ENCODE measurements at regions not wholly inside any gene's neighbourhood (a gene's known extent, or its start where the extent isn't known, plus 50 kb on each side); places are given as distances from the start of the nearest gene placed in this dataset.

DNA sequence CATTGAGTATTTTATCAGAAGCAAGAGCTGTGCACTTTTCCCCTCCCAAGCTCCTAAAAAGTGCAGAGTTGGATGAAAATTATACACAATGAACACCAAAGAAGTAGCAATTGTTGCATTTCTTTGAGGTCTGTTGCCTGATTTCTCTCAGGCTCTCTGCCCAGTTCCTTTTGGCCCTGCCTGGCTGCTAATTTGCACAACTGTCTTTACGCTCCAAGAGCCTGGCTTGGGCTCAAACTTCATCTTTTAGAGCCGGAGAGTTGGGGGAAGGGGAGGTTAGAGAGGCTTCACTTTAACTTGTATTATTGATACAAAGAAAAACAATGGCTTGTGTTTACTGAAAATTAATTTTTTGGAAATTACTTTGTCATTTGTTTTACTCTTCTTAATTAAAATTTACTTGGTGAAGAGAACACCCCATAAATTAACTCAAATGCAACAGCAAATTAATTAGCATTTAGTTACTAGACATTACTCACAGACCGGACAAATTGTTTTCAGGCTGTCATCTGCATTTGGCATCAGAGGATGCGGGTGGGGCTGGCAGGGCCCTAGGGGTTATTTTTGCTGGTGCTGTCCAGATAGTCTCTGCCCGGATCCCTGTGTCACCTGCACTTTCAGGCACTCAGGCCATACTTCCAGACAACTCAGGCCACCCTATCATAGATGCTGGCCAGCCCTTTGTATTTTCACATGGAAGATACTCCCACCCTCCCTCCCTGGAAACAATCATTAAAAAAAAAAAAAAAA is 407.3 kb downstream of the NXPE2 start:
- Mint-ChIP-seq H3K9me3 (no peaks in the 10 kb centered on the region), H3K27me3 (no peaks in the 10 kb centered on the region), H3K36me3 (no peaks in the 10 kb centered on the region), H3K4me3 (no peak overlapping the region), H3K4me1 (ENCODE audit: low read depth in 2 of 2) (no peaks in the 10 kb centered on the region), H3K27ac (no peak overlapping the region)
- DNase-seq (ENCODE audit: low spot score) (no peak), ATAC-seq (no peak)

DNA sequence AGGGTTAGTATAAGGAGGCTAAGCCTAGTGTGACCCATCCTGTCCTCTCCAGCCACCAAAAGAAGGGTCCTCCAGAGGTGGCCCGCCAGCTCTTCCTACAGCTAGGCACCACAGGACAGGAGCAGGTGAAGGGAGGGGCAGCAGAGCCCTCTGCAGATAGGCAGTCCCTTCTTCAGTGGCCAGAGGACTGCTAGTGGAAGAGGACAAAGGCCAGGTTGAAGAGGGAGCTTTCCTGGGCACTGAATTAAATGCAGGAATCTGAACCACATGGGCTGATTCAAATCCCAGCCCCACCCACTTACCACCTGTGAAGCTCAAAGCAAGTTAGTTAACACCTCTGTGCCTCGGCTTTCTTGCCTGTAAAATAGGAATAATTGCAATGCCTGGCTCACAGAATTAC is 409.5 kb downstream of the NXPE2 start:
- Mint-ChIP-seq H3K4me1 (ENCODE audit: low read depth in 2 of 2) (no peaks in the 10 kb centered on the region), H3K4me3 (no peak overlapping the region), H3K27ac (no peak overlapping the region), H3K27me3 (no peaks in the 10 kb centered on the region), H3K36me3 (no peaks in the 10 kb centered on the region), H3K9me3 (peaks cover 3% of the 10 kb centered on the region)
- ATAC-seq (no peak), DNase-seq (ENCODE audit: low spot score) (no peak)

DNA sequence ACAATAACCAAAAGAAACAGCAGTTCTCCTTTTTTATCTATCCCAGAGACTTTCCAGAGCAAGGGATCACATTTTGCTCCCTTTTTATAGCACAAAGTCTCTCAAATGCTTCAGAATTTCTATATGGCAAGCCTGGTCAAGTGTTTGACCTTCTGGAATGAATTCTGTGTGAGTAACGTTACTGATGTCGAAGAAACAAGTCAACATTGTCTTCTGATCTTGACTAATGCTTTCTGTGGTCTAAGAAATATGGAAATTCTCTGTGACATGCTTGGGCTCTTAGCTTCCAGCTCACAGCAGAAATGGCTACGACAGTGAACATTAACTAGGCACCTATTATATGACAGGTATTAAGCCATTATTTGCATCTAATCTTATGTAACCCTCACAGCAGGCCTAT is 411.7 kb downstream of the CADM1 start:
- ATAC-seq (no peak), DNase-seq (ENCODE audit: low spot score) (no peak)
- Mint-ChIP-seq H3K4me3 (no peak overlapping the region), H3K9me3 (peaks cover 3% of the 10 kb centered on the region), H3K27ac (no peak overlapping the region), H3K4me1 (ENCODE audit: low read depth in 2 of 2) (no peaks in the 10 kb centered on the region), H3K27me3 (peaks cover 3 to 10% of the 10 kb centered on the region in 2 donors), H3K36me3 (no peaks in the 10 kb centered on the region)

DNA sequence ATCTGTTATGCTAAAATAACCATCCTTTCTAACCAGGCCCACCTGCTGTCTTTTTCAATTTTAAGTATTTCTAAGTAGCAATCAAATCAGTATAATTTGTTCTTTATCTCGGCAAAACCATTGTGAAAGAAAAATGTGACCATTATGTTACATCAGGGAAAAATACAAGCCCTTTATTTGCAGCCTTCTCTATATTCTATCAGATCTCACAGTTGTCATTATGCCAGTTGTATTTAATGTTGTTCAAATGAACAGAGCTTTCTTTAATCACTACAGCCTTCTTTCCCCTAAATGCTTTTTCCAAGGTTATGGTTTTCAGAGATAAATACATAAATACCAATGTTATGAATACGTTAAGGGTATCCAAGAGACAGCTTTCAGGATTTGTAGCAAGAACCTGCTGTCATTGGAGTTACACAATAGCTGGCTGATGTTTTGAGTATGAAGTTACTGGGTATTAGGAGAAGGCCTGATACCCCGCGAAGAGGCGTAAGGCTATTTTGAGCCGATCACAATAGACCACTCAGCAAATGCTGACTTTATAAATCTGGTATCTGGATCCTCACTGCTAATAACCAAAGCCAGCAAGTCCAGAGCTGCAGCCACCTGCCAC is 406.3 kb downstream of the CADM1 start:
- peaks cover 3 to 10% of the 10 kb centered on the region in 2 donors for H3K27me3 Mint-ChIP-seq
- H3K27ac Mint-ChIP-seq: no peak overlapping the region
- H3K4me3 Mint-ChIP-seq: no peak overlapping the region
- ATAC-seq (no peak), DNase-seq (ENCODE audit: low spot score) (no peak)
- H3K4me1 Mint-ChIP-seq (ENCODE audit: low read depth in 2 of 2): no peaks in the 10 kb centered on the region
- H3K9me3 Mint-ChIP-seq: no peaks in the 10 kb centered on the region
- no peaks in the 10 kb centered on the region for H3K36me3 Mint-ChIP-seq

DNA sequence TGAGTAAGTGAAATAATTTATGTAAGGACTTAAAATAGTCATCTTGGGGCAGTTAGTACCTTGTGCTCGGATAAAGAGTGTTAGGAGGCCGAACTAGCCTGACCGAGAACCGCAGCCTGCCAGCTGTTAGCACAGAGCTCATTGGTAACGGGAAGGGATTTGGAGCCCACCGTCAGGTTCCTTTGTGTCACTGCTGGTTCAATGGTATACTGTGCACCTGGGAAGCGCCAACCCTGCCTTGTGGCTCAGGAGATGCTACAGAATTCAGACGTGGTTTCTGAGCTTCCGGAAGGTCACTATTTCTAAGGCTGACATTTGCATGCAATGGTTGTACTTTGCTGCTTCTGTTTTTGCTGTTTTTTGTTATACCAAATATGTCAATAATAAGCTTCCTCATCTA is 403.5 kb downstream of the CADM1 start:
- Mint-ChIP-seq H3K4me1 (ENCODE audit: low read depth in 2 of 2) (no peaks in the 10 kb centered on the region), H3K4me3 (no peak overlapping the region), H3K36me3 (no peaks in the 10 kb centered on the region), H3K9me3 (no peaks in the 10 kb centered on the region), H3K27me3 (no peaks in the 10 kb centered on the region), H3K27ac (no peak overlapping the region)
- ATAC-seq (no peak), DNase-seq (ENCODE audit: low spot score) (no peak)

DNA sequence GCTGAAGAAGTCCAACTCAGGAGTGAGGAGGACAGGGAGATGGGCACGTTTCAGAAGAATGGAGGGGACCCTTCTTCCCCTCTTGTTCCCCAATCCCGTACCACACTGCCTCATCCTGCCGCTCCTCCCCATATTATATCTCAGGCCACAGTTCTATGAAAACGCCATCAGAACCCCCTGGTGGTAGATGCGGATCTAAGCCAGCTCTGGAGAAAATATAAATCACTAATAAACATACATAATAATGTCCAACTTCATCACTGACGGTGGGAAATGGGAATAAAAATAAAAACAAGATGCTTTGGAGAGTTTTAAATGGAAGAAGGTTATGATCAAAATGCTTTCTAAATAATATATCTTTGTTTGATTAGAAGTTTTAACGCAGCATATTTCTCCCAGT is 400.3 kb downstream of the CADM1 start:
- Mint-ChIP-seq H3K4me3 (no peak overlapping the region), H3K27ac (no peak overlapping the region), H3K27me3 (peaks cover 4 to 11% of the 10 kb centered on the region in 2 donors), H3K36me3 (no peaks in the 10 kb centered on the region), H3K4me1 (ENCODE audit: low read depth in 2 of 2) (no peaks in the 10 kb centered on the region), H3K9me3 (no peaks in the 10 kb centered on the region)
- ATAC-seq: no peak
- DNase-seq (ENCODE audit: low spot score): no peak

DNA sequence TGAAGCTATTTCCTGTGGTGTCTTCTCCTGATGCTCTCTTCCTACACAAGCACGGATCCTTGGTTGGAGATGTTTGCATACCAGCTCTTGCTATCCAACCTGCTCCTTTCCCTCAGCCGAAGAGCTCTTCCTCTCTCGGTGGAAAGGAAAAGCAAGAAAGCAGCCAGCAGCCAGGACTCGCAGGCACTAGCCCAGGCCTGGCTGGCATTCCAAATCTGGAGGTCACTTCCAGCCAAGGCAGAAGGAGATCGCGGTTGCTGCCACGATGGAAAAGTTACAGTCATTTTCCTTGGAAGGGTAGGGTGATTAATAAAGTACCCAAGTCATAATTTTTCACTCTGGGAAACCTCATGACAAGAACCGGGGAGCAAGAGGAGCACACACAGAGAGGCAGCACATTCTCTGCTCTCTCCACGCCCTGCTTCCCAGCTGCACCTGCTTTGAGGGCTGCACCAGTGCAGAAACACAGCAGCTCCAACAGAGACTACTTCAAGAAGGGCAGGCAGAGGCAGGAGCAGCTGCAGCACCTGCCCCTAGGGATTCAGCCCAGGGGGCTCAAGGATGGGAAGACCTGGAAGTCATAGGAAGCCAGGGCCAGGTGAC is 399.3 kb downstream of the CADM1 start:
- Mint-ChIP-seq H3K36me3 (no peaks in the 10 kb centered on the region), H3K4me3 (no peak overlapping the region), H3K27me3 (peaks cover 4 to 11% of the 10 kb centered on the region in 2 donors), H3K4me1 (ENCODE audit: low read depth in 2 of 2) (no peaks in the 10 kb centered on the region), H3K9me3 (no peaks in the 10 kb centered on the region), H3K27ac (no peak overlapping the region)
- DNase-seq (ENCODE audit: low spot score): no peak
- no peak for ATAC-seq

DNA sequence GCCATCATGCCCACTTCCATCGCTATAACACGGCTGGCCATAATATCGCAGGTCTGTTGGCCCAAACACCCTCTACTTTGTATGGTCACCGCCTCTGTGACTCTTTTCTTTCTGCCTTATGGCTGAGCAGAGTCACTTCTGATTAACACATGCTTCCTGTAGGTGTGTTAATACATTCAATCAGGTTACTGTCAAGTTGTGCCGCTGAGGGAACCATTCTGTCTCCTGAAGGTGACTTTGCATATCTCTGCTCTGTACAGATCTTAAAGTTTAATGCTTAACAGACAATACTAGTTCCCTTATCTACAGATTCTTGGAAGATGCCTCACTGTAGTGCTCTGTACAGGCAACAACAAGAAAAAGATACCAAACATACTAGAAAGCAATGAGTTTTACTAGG is 393.1 kb downstream of the CADM1 start:
- DNase-seq (ENCODE audit: low spot score): no peak
- Mint-ChIP-seq H3K9me3 (no peaks in the 10 kb centered on the region), H3K27me3 (peaks cover 11 to 13% of the 10 kb centered on the region in 2 donors), H3K36me3 (no peaks in the 10 kb centered on the region), H3K4me1 (ENCODE audit: low read depth in 2 of 2) (no peaks in the 10 kb centered on the region), H3K27ac (no peak overlapping the region), H3K4me3 (no peak overlapping the region)
- ATAC-seq: no peak

DNA sequence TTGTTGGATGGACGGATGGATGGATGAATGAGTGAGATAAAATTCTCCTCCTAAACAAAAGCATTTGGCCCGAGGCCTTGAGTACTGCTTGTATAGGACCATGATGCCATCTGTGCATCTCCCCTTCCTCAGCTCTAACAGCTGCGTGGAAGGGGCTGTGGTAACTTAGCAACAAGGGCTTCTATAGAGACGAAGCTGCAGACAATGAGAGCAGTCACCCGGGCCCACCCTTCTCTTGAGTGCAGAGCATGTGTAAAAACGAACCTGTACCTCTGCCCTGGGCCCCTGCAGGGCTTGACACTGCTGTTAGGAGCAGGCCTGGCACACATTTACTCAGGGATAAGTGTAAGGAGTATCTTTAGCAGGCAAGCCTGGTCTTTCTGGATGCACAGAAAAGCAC is 391.5 kb downstream of the CADM1 start:
- no peak for DNase-seq (ENCODE audit: low spot score)
- Mint-ChIP-seq H3K36me3 (no peaks in the 10 kb centered on the region), H3K4me1 (ENCODE audit: low read depth in 2 of 2) (no peaks in the 10 kb centered on the region), H3K4me3 (no peak overlapping the region), H3K27ac (no peak overlapping the region), H3K27me3 (peaks cover 6 to 8% of the 10 kb centered on the region in 2 donors), H3K9me3 (no peaks in the 10 kb centered on the region)
- peak in 1 of 2 donors; percentile 4 for ATAC-seq

DNA sequence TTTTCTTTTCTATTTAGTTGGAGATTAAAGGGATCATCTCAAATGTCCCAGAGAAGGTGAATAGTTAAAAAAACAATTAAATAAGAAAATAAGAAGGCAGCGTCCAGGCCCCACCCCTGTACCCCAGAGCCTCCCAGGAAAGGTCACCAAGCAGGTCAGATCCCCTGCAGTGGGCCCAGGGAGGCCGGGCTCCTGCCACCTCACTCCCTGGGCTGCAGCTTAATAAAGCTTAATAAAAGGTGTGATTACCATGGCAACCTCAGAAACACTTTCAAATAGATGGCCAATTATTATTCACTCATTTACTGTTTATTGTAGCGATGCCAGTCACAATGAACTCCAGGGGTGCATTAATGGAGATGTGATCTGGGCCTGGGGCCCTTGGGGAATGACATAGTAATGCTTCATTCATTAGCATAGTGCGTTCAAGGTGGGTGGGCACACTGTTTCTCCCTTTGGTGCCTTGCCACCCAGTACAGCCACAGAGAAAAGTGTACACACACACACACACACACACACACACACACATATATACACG is 386.2 kb downstream of the CADM1 start:
- H3K27me3 Mint-ChIP-seq: peaks cover 8 to 15% of the 10 kb centered on the region in 2 donors
- no peak overlapping the region for H3K4me3 Mint-ChIP-seq
- ATAC-seq (no peak), DNase-seq (ENCODE audit: low spot score) (no peak)
- H3K9me3 Mint-ChIP-seq: no peaks in the 10 kb centered on the region
- no peaks in the 10 kb centered on the region for H3K4me1 Mint-ChIP-seq (ENCODE audit: low read depth in 2 of 2)
- H3K27ac Mint-ChIP-seq: no peak overlapping the region
- no peaks in the 10 kb centered on the region for H3K36me3 Mint-ChIP-seq

DNA sequence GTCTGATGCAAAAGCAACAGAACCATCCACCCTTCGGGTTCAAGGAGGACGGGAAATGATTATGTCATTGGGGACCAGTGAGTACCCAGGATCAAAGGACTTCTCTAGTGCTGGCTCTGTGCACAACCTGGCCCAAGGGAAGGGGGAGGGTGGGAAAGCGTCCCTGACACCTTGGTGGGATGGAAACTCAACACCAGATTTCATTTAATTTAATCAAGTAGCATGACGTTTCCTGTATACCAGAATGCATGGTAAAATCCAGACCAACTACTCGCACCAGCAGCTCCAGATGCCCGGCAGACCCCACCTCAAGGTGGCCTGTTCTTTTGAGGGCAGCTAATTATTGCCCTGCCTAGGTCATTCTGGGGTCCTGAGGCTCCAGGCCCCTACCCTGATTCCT is 385.1 kb downstream of the CADM1 start:
- ATAC-seq (no peak), DNase-seq (ENCODE audit: low spot score) (no peak)
- Mint-ChIP-seq H3K27ac (no peak overlapping the region), H3K27me3 (peaks cover 5 to 15% of the 10 kb centered on the region in 2 donors), H3K36me3 (no peaks in the 10 kb centered on the region), H3K4me1 (ENCODE audit: low read depth in 2 of 2) (no peaks in the 10 kb centered on the region), H3K9me3 (no peaks in the 10 kb centered on the region), H3K4me3 (no peak overlapping the region)
